HFF-Myc (cell line): ENCODE measurements at regions not wholly inside any gene's neighbourhood (a gene's known extent, or its start where the extent isn't known, plus 50 kb on each side); places are given as distances from the start of the nearest gene placed in this dataset.
A peak's percentile ranks its signal among the peaks of the same experiment; 100 is the strongest.
"Not testable (repeated sequence)": the region's sequence is repeated elsewhere in the genome, so short reads cannot be mapped to it uniquely, and the experiment has no call there.

ENCODE experiments used
- DNase-seq: peaks from one replicate; pipeline ENCODE4 v3.0.0-alpha.2; 2011; ENCODE audit warnings: low read depth; ENCODE audit errors: extremely low read depth
- H3K4me3 ChIP-seq: replicated peaks from 2 replicates; pipeline ENCODE4 v1.5.1; 2011; ENCODE audit warnings: low read depth, mild to moderate bottlenecking, control low read depth, low read length
- CTCF ChIP-seq: IDR thresholded peaks from 2 replicates; pipeline ENCODE4 v1.5.1; 2012; ENCODE audit warnings: mild to moderate bottlenecking, low read depth, low read length, control low read depth; ENCODE audit errors: missing control alignments

GRCh38 chr2:39494784-39495251, 57.7 kb upstream of the MAP4K3 start:
- no peak overlapping the region for H3K4me3 ChIP-seq
- no peak for TF ChIP-seq CTCF
- peak; percentile 83 for DNase-seq

GRCh38 chr2:39497082-39497801, 60.2 kb upstream of the MAP4K3 start:
- DNase-seq = no peak
- no peak overlapping the region for H3K4me3 ChIP-seq
- no peak for TF ChIP-seq CTCF

GRCh38 chr2:39498176-39498575, 61.1 kb upstream of the MAP4K3 start:
- not testable (repeated sequence) for H3K4me3 ChIP-seq, DNase-seq

- TF ChIP-seq CTCF = no peak
- H3K4me3 ChIP-seq = no peak overlapping the region
- no peak for DNase-seq
Observed at GRCh38 chr2:39498786-39499185, 61.7 kb upstream of the MAP4K3 start.

- DNase-seq = no peak
- TF ChIP-seq CTCF = no peak
- no peak overlapping the region for H3K4me3 ChIP-seq
Observed at GRCh38 chr2:39499336-39499735, 62.3 kb upstream of the MAP4K3 start.

GRCh38 chr2:39501412-39501811, 64.3 kb upstream of the MAP4K3 start:
- no peak for DNase-seq
- H3K4me3 ChIP-seq = no peak overlapping the region
- no peak for TF ChIP-seq CTCF

- no peak overlapping the region for H3K4me3 ChIP-seq
- TF ChIP-seq CTCF = no peak
- DNase-seq = no peak
Observed at GRCh38 chr2:39503277-39503676, 66.2 kb upstream of the MAP4K3 start.
